Thyroid gland (tissue), 4 donors: ENCODE measurements at regions not wholly inside any gene's neighbourhood (a gene's known extent, or its start where the extent isn't known, plus 50 kb on each side); places are given as distances from the start of the nearest gene placed in this dataset.

Experiments
- DNase-seq, 2 donors: peaks; one replicate each; pipeline ENCODE4 v3.0.0-alpha.2; 2019
- H3K27ac ChIP-seq, 3 donors: fragments of 200-600 bp; sonication (generic); 1 replicate in 2 of 3; 2 replicates in 1 of 3; pipeline ENCODE4 v1.5.1; 2016 to 2019; ENCODE audit warnings: mild to moderate bottlenecking in 1 of 3, moderate library complexity in 1 of 3
- H3K27me3 ChIP-seq: fragments of 200-600 bp; sonication (generic); one replicate; pipeline ENCODE4 v1.5.1; 2019
- H3K36me3 ChIP-seq, 2 donors: fragments of 200-600 bp; sonication (generic); one replicate each; pipeline ENCODE4 v1.5.1; 2016 to 2019
- H3K4me1 ChIP-seq, 2 donors: fragments of 200-600 bp; sonication (generic); one replicate each; pipeline ENCODE4 v1.5.1; 2017 to 2019
- H3K4me3 ChIP-seq, 3 donors: fragments of 200-600 bp; sonication (generic); replicated peaks in 1 of 3; 1 replicate in 2 of 3; 2 replicates in 1 of 3; pipeline ENCODE4 v1.5.1; 2016; ENCODE audit warnings: mild to moderate bottlenecking in 1 of 3
- H3K9me3 ChIP-seq: fragments of 200-600 bp; sonication (generic); one replicate; pipeline ENCODE4 v1.5.1; 2017
- CTCF ChIP-seq, 6 experiments: fragments of 200-600 bp in 3 of 6; fragments of 450-650 bp in 3 of 6; sonication (generic) in 3 of 6; IDR thresholded peaks; one replicate each; pipeline ENCODE4 v1.5.1; 2016 to 2019; ENCODE audit warnings: antibody characterized with exemption in 6 of 6, mild to moderate bottlenecking in 2 of 6, inconsistent platforms in 1 of 6, moderate library complexity in 1 of 6
- POLR2A ChIP-seq, 2 donors: fragments of 450-650 bp; IDR thresholded peaks; one replicate each; pipeline ENCODE4 v1.6.1; 2017; ENCODE audit warnings: antibody characterized with exemption in 2 of 2, mild to moderate bottlenecking in 2 of 2, moderate library complexity in 1 of 2
- WGBS, 2 donors: methylation state at CpG; one replicate each; pipeline ENCODE4 v1.1.5; 2017; 5-methylcytosine and 5-hydroxymethylcytosine counted together
- intact Hi-C: fragments of 100-400 bp; cut with DNase I; formaldehyde crosslinking; loops from one replicate; pipeline ENCODE4 v1.15.1; 2023

- WGBS, 2 donors = 51 to 73% methylated on average over 2 of the region's 2 CpGs
- no peak overlapping the region for H3K4me3 ChIP-seq
- H3K27me3 ChIP-seq = no peaks in the 10 kb centered on the region
- no peaks in the 10 kb centered on the region for H3K36me3 ChIP-seq
- TF ChIP-seq CTCF (IDR thresholded peaks at IDR 0.05) (no peak), POLR2A (IDR thresholded peaks at IDR 0.05) (no peak)
- H3K9me3 ChIP-seq = peaks cover 3% of the 10 kb centered on the region
- H3K4me1 ChIP-seq = no peaks in the 10 kb centered on the region
- intact Hi-C loops = no loop called here
- no peak for DNase-seq
- no peak overlapping the region for H3K27ac ChIP-seq
These were observed 754.5 kb upstream of the FAM98A start for GRCh38 chr2:34353509-34354113.

- Histone ChIP-seq H3K4me3 (no peak overlapping the region), H3K36me3 (no peaks in the 10 kb centered on the region), H3K27me3 (no peaks in the 10 kb centered on the region), H3K9me3 (peaks cover 3% of the 10 kb centered on the region), H3K27ac (no peak overlapping the region), H3K4me1 (no peaks in the 10 kb centered on the region)
- WGBS, 2 donors = 90 to 94% methylated on average over 1 of the region's 1 CpG
- intact Hi-C loops = no loop called here
- DNase-seq = no peak
- no peak for TF ChIP-seq CTCF (IDR thresholded peaks at IDR 0.05)
- no peak for TF ChIP-seq POLR2A (IDR thresholded peaks at IDR 0.05)
These were observed 750.4 kb upstream of the FAM98A start for GRCh38 chr2:34349527-34349926.

- no peak overlapping the region for H3K4me3 ChIP-seq
- no peaks in the 10 kb centered on the region for H3K4me1 ChIP-seq
- H3K36me3 ChIP-seq = no peaks in the 10 kb centered on the region
- H3K27me3 ChIP-seq = no peaks in the 10 kb centered on the region
- intact Hi-C loops = no loop called here
- no peaks in the 10 kb centered on the region for H3K9me3 ChIP-seq
- H3K27ac ChIP-seq = no peak overlapping the region
- WGBS, 2 donors = 84 to 92% methylated on average over 2 of the region's 2 CpGs
- TF ChIP-seq POLR2A (IDR thresholded peaks at IDR 0.05) (no peak), CTCF (IDR thresholded peaks at IDR 0.05) (no peak)
- DNase-seq = no peak
These were observed 745.9 kb upstream of the FAM98A start for GRCh38 chr2:34345030-34345429.

- Histone ChIP-seq H3K27ac (no peak overlapping the region), H3K4me3 (no peak overlapping the region), H3K36me3 (no peaks in the 10 kb centered on the region), H3K27me3 (no peaks in the 10 kb centered on the region), H3K4me1 (no peaks in the 10 kb centered on the region), H3K9me3 (no peaks in the 10 kb centered on the region)
- TF ChIP-seq CTCF (IDR thresholded peaks at IDR 0.05) (no peak), POLR2A (IDR thresholded peaks at IDR 0.05) (no peak)
- intact Hi-C loops = no loop called here
- DNase-seq = no peak
- 76 to 89% methylated on average over 1 of the region's 1 CpG for WGBS, 2 donors
These were observed 741.2 kb upstream of the FAM98A start for GRCh38 chr2:34340307-34340706.

GRCh38 chr2:34337735-34338134 is 738.6 kb upstream of the FAM98A start:
- no peak overlapping the region for H3K4me3 ChIP-seq
- H3K4me1 ChIP-seq = no peaks in the 10 kb centered on the region
- H3K36me3 ChIP-seq = no peaks in the 10 kb centered on the region
- TF ChIP-seq POLR2A (IDR thresholded peaks at IDR 0.05) (no peak), CTCF (IDR thresholded peaks at IDR 0.05) (no peak)
- intact Hi-C loops = no loop called here
- no peak for DNase-seq
- WGBS, 2 donors = 85 to 93% methylated on average over 3 of the region's 3 CpGs
- no peaks in the 10 kb centered on the region for H3K27me3 ChIP-seq
- H3K9me3 ChIP-seq = no peaks in the 10 kb centered on the region
- no peak overlapping the region for H3K27ac ChIP-seq
